GM12891 (cell line): ENCODE measurements at regions not wholly inside any gene's neighbourhood (a gene's known extent, or its start where the extent isn't known, plus 50 kb on each side); places are given as distances from the start of the nearest gene placed in this dataset.

Experiments
- POLR2A ChIP-seq: IDR thresholded peaks from 2 replicates; pipeline ENCODE4 v1.6.1; 2011; ENCODE audit warnings: low read depth, low read length, control low read depth
- TAF1 ChIP-seq: IDR thresholded peaks from 2 replicates; pipeline ENCODE4 v1.6.1; 2011; ENCODE audit warnings: low read depth, low read length, control low read depth

DNA sequence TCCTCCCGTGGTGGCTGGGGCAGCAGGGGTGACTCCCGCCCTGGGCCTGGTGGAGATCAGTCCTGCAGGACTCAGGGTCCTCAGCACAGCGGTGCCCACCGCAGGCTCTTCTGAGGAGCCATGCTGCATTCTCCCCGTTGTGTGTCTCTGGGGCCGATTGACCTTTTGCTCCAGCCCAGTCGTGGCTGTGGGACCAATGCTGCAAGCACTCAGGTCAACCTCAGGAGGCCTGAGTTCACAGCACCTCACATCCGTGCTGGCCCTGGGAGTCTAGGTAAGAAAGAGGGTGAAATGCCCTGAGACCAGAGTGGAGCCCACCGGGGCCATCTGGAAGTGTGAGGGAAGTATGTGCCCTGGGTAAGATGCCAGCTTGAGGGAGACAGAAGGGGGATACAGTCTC is 316.1 kb upstream of the B3GAT1 start:
- TF ChIP-seq POLR2A (no peak), TAF1 (no peak)
